ENCODE measurements at regions not wholly inside any gene's neighbourhood (a gene's known extent, or its start where the extent isn't known, plus 50 kb on each side); places are given as distances from the start of the nearest gene placed in this dataset.

DNA sequence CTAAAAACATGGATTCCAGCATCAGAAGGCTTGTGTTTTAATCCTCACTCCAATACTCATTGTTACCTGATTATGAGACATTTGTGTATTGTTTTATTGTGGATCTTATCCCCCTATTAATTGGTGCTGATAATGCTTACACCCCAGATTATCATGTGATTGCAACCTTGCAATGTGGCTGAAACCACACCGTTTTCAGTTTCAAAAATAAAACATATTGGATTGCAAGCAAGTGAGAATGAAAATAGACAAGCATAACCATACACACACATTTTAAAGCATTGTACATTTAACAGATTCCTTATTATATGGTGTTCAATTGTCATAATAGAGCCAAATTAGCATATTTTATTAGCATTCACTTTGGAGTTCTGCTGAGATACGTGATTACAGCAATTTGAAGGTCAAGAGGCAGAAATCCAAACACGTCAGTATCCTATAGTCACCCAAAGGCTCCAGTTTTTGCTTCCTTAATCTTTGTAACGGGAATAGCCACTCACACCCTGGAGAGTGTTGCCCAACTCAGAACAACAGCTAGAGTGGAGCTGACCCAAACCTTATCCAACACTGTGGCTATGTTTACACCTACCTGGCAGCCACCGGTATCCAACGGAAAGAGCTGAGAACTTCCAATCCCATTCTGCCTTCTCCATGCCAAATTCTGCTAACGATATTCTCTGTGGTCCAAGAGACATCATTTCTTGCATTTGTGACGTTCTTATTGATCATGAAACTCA lies 317.1 kb upstream of the KLF6 start:
- Mint-ChIP-seq H3K4me1 (ENCODE audit: low read depth, unreplicated experiment) (no peaks in the 10 kb centered on the region), H3K4me3 (ENCODE audit: unreplicated experiment) (no peak overlapping the region), H3K36me3 (ENCODE audit: insufficient read depth, unreplicated experiment) (no peaks in the 10 kb centered on the region), H3K9me3 (ENCODE audit: unreplicated experiment) (no peaks in the 10 kb centered on the region), H3K27ac (ENCODE audit: unreplicated experiment) (no peak overlapping the region), H3K27me3 (ENCODE audit: insufficient read depth, unreplicated experiment) (peaks cover 2% of the 10 kb centered on the region)
- no peak for TF ChIP-seq CTCF (IDR thresholded peaks at IDR 0.05; ENCODE audit: insufficient read depth in 1 of 2, low read depth in 1 of 2, low read length in 1 of 2, severe bottlenecking in 1 of 2, unreplicated experiment in 1 of 2)
- no peak for DNase-seq
- Histone ChIP-seq H3K4me3 (ENCODE audit: low read depth, low read length) (no peak overlapping the region), H3K36me3 (ENCODE audit: control insufficient read depth, insufficient read depth, low read length) (no peaks in the 10 kb centered on the region), H3K4me1 (no peaks in the 10 kb centered on the region), H3K27me3 (replicated peaks; ENCODE audit: control insufficient read depth, insufficient read depth, low read length) (no peaks in the 10 kb centered on the region), H3K9me3 (peaks cover 5% of the 10 kb centered on the region; the same call in 1 of the 2 replicates)
- BruUV-seq (replicated peaks), result no TSS peak
- ChIA-PET CTCF (no interaction called here), POLR2A (no interaction called here)
- intact Hi-C loops (cut with micrococcal nuclease; ENCODE audit: unreplicated experiment), result no loop called here

- Mint-ChIP-seq H3K9me3 (ENCODE audit: unreplicated experiment) (no peaks in the 10 kb centered on the region), H3K4me1 (ENCODE audit: low read depth, unreplicated experiment) (no peaks in the 10 kb centered on the region), H3K27me3 (ENCODE audit: insufficient read depth, unreplicated experiment) (peaks cover 7% of the 10 kb centered on the region), H3K27ac (ENCODE audit: unreplicated experiment) (no peak overlapping the region), H3K36me3 (ENCODE audit: insufficient read depth, unreplicated experiment) (no peaks in the 10 kb centered on the region), H3K4me3 (ENCODE audit: unreplicated experiment) (no peak overlapping the region)
- ChIA-PET CTCF (no interaction called here), POLR2A (no interaction called here)
- no peak overlapping the region for H3K4me3 ChIP-seq (ENCODE audit: low read depth, low read length)
- no peaks in the 10 kb centered on the region for H3K36me3 ChIP-seq (ENCODE audit: control insufficient read depth, insufficient read depth, low read length)
- intact Hi-C loops (cut with micrococcal nuclease; ENCODE audit: unreplicated experiment), result no loop called here
- DNase-seq, result no peak
- H3K27me3 ChIP-seq (replicated peaks; ENCODE audit: control insufficient read depth, insufficient read depth, low read length), result no peaks in the 10 kb centered on the region
- H3K9me3 ChIP-seq, result peaks cover 2% of the 10 kb centered on the region; the same call in 1 of the 2 replicates
- TF ChIP-seq CTCF (IDR thresholded peaks at IDR 0.05; ENCODE audit: insufficient read depth in 1 of 2, low read depth in 1 of 2, low read length in 1 of 2, severe bottlenecking in 1 of 2, unreplicated experiment in 1 of 2), result no peak
- no TSS peak for BruUV-seq (replicated peaks)
- H3K4me1 ChIP-seq, result no peaks in the 10 kb centered on the region
Observed at GRCh38 chr10:4100380-4100779, 315.4 kb upstream of the KLF6 start.

DNA sequence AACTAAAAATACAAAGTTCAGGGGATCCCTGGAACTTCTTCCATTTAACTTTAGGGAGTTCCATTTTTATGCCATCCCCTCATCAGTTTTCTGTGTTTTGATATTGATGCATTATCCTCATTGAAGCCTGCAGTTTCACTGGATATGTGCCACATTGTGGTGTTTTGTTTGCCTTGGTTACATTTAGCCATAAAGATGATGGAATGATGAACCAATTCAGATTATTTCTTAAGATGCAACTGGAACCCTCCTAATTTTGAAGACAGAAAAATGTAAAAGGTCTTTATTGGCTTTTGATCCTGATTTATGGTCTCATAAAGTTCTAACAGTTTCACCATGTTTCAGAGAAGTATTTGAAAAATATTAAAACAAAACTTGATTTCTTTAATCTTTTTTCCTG lies 314.2 kb upstream of the KLF6 start:
- no TSS peak for BruUV-seq (replicated peaks)
- Mint-ChIP-seq H3K36me3 (ENCODE audit: insufficient read depth, unreplicated experiment) (no peaks in the 10 kb centered on the region), H3K4me3 (ENCODE audit: unreplicated experiment) (no peak overlapping the region), H3K4me1 (ENCODE audit: low read depth, unreplicated experiment) (no peaks in the 10 kb centered on the region), H3K27me3 (ENCODE audit: insufficient read depth, unreplicated experiment) (peaks cover 14% of the 10 kb centered on the region), H3K27ac (ENCODE audit: unreplicated experiment) (no peak overlapping the region), H3K9me3 (ENCODE audit: unreplicated experiment) (no peaks in the 10 kb centered on the region)
- DNase-seq, result no peak
- H3K27me3 ChIP-seq (replicated peaks; ENCODE audit: control insufficient read depth, insufficient read depth, low read length), result no peaks in the 10 kb centered on the region
- ChIA-PET CTCF (no interaction called here), POLR2A (no interaction called here)
- intact Hi-C loops (cut with micrococcal nuclease; ENCODE audit: unreplicated experiment), result no loop called here
- no peaks in the 10 kb centered on the region for H3K4me1 ChIP-seq
- peaks cover 1% of the 10 kb centered on the region; the same call in 1 of the 2 replicates for H3K9me3 ChIP-seq
- TF ChIP-seq CTCF (IDR thresholded peaks at IDR 0.05; ENCODE audit: insufficient read depth in 1 of 2, low read depth in 1 of 2, low read length in 1 of 2, severe bottlenecking in 1 of 2, unreplicated experiment in 1 of 2), result no peak
- no peaks in the 10 kb centered on the region for H3K36me3 ChIP-seq (ENCODE audit: control insufficient read depth, insufficient read depth, low read length)
- no peak overlapping the region for H3K4me3 ChIP-seq (ENCODE audit: low read depth, low read length)
